CD4-positive, CD25-positive, alpha-beta regulatory T cell (primary cell): ENCODE measurements at regions not wholly inside any gene's neighbourhood (a gene's known extent, or its start where the extent isn't known, plus 50 kb on each side); places are given as distances from the start of the nearest gene placed in this dataset.

Experiments used
- ATAC-seq, 2 donors: fragments of 150-1000 bp; cut with Tn5 transposase; one replicate each; pipeline ENCODE4 v1.10.0; 2021; ENCODE audit warnings: low read depth in 2 of 2, moderate number of reproducible peaks in 2 of 2, moderate library complexity in 1 of 2
- DNase-seq, 3 donors: peaks; one replicate each; pipeline versions ENCODE4 v3.0.0 to v3.0.0-alpha.2; 2012 to 2022; ENCODE audit warnings: mixed read lengths in 1 of 3
- H3K27ac ChIP-seq: one replicate; pipeline ENCODE4 v1.7.0; 2013; ENCODE audit warnings: mild to moderate bottlenecking, low read length; ENCODE audit not compliant: insufficient read depth, poor library complexity, severe bottlenecking
- H3K27me3 ChIP-seq: one replicate; pipeline ENCODE4 v1.7.0; 2013; ENCODE audit warnings: low read length; ENCODE audit not compliant: control insufficient read depth, insufficient read depth
- H3K36me3 ChIP-seq: one replicate; pipeline ENCODE4 v1.7.0; 2013; ENCODE audit warnings: mild to moderate bottlenecking, low read length, moderate library complexity; ENCODE audit not compliant: control insufficient read depth, insufficient read depth
- H3K4me1 ChIP-seq: 2 replicates; pipeline ENCODE4 v1.7.0; 2013; ENCODE audit warnings: mild to moderate bottlenecking, low read length; ENCODE audit not compliant: insufficient read depth, control insufficient read depth, poor library complexity, severe bottlenecking
- H3K4me3 ChIP-seq: one replicate; pipeline ENCODE4 v1.7.0; 2013; ENCODE audit warnings: low read depth, mild to moderate bottlenecking, low read length, moderate library complexity
- H3K9me3 ChIP-seq, 2 experiments: 1 replicate in 1 of 2; 2 replicates in 1 of 2; pipeline ENCODE4 v1.7.0; 2013; ENCODE audit warnings: low read length in 2 of 2, mild to moderate bottlenecking in 1 of 2, moderate library complexity in 1 of 2; ENCODE audit not compliant: control insufficient read depth in 2 of 2
- H3K27ac Mint-ChIP-seq, 3 donors: one replicate each; pipeline ENCODE4 v1.8.0; 2020 to 2022; ENCODE audit warnings: mild to moderate bottlenecking in 3 of 3, mixed read lengths in 3 of 3, moderate library complexity in 2 of 3
- H3K27me3 Mint-ChIP-seq: one replicate; pipeline ENCODE4 v1.8.0; 2022; ENCODE audit warnings: mild to moderate bottlenecking, mixed read lengths
- H3K36me3 Mint-ChIP-seq: one replicate; pipeline ENCODE4 v1.8.0; 2020; ENCODE audit warnings: mixed read lengths
- H3K4me1 Mint-ChIP-seq, 4 donors: one replicate each; pipeline ENCODE4 v1.8.0; 2020 to 2022; ENCODE audit warnings: mixed read lengths in 4 of 4, mild to moderate bottlenecking in 1 of 4
- H3K4me3 Mint-ChIP-seq, 4 donors: one replicate each; pipeline ENCODE4 v1.8.0; 2020 to 2022; ENCODE audit warnings: mild to moderate bottlenecking in 4 of 4, mixed read lengths in 4 of 4, moderate library complexity in 3 of 4
- H3K9me3 Mint-ChIP-seq, 7 donors: one replicate each; pipeline ENCODE4 v1.8.0; 2020 to 2022; ENCODE audit warnings: mixed read lengths in 7 of 7, mild to moderate bottlenecking in 3 of 7, moderate library complexity in 2 of 7

DNA sequence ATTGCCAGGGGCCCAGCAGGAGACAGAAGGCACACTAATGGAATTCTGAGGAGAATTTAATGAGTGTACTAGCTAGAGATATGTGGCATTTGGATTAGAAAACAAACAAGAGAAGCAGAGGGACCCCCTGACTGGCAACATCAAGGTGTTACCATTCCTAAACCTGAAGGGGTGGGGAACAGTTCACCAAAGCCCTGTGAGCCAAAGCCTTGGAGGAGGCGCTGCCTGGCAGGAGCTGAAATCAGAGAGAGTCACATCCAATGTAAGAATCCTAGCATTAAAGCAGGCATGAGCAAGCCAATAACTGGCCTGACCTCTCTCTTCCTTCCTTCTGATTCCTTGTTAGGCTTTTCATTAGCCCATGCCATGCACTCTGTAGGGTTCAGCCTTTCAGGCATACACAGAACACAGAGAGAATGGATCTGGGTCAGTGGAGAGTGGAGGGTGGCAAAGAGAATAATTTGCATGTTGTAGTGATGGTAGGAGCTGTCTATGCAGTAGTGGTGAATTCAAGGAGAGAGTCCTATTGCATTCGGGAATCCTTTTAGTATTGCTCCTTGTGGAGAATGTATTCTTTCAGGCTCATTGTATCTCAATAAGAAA is 367.2 kb upstream of the MAN1A1 start:
- H3K36me3 ChIP-seq, result no peaks in the 10 kb centered on the region
- H3K4me1 ChIP-seq, result no peaks in the 10 kb centered on the region
- DNase-seq (no peak), ATAC-seq (no peak)
- H3K27ac ChIP-seq, result no peak overlapping the region
- Mint-ChIP-seq H3K9me3 (peaks cover 0 to 2% (median 0%) of the 10 kb centered on the region in 7 donors), H3K4me1 (no peaks in the 10 kb centered on the region), H3K27ac (no peak overlapping the region), H3K4me3 (no peak overlapping the region), H3K27me3 (no peaks in the 10 kb centered on the region), H3K36me3 (no peaks in the 10 kb centered on the region)
- no peaks in the 10 kb centered on the region for H3K9me3 ChIP-seq
- H3K27me3 ChIP-seq, result peaks cover 2% of the 10 kb centered on the region
- no peak overlapping the region for H3K4me3 ChIP-seq

DNA sequence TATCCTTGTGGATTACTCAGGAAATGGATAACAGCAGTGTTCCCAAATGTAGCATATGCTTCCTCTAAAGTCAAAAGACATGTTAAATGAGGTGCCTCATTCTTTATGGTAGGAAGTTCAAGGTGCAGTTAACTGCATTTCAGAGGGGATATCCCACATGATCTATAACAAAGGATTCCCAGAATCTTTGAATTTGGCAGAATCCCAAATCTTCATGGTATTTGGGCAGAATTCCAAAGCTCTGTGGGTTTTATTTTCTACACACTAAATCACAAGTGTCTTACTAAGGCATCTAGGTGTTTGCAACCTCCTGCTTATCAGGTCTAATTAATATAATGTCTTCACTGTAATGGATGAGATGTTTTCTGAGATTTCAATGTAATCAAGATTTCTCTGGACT is 364.3 kb upstream of the MAN1A1 start:
- Mint-ChIP-seq H3K4me1 (no peaks in the 10 kb centered on the region), H3K4me3 (no peak overlapping the region), H3K36me3 (no peaks in the 10 kb centered on the region), H3K9me3 (peaks cover 0 to 2% (median 0%) of the 10 kb centered on the region in 7 donors), H3K27ac (no peak overlapping the region), H3K27me3 (no peaks in the 10 kb centered on the region)
- Histone ChIP-seq H3K36me3 (no peaks in the 10 kb centered on the region), H3K4me3 (no peak overlapping the region), H3K27me3 (no peaks in the 10 kb centered on the region), H3K27ac (no peak overlapping the region), H3K4me1 (no peaks in the 10 kb centered on the region), H3K9me3 (no peaks in the 10 kb centered on the region)
- ATAC-seq (no peak), DNase-seq (no peak)

DNA sequence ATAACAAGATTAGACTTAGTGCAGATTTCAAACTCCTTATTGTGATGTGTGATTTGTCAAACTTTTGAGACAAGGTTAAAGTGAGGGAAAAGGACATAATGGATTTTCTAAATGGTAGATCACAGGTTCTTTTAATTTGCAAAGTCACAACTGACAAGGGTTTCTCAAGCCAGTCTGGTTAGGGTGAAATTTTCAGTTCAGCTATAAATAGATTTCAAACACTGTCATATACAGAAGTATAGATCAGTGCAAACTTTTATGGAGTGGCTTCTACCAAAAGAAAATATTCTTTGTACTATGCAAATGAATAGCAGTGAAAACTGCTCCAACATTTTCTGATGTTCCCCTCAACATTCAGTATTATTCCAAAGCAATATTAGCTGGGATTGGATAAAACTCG is 337.1 kb upstream of the MAN1A1 start:
- no peak for ATAC-seq
- Mint-ChIP-seq H3K27ac (no peak overlapping the region), H3K36me3 (no peaks in the 10 kb centered on the region), H3K27me3 (no peaks in the 10 kb centered on the region), H3K4me1 (no peaks in the 10 kb centered on the region), H3K9me3 (peaks cover 0 to 2% (median 0%) of the 10 kb centered on the region in 7 donors), H3K4me3 (no peak overlapping the region)
- Histone ChIP-seq H3K27me3 (no peaks in the 10 kb centered on the region), H3K9me3 (no peaks in the 10 kb centered on the region), H3K27ac (no peak overlapping the region), H3K4me3 (no peak overlapping the region), H3K4me1 (no peaks in the 10 kb centered on the region), H3K36me3 (no peaks in the 10 kb centered on the region)
- no peak for DNase-seq

DNA sequence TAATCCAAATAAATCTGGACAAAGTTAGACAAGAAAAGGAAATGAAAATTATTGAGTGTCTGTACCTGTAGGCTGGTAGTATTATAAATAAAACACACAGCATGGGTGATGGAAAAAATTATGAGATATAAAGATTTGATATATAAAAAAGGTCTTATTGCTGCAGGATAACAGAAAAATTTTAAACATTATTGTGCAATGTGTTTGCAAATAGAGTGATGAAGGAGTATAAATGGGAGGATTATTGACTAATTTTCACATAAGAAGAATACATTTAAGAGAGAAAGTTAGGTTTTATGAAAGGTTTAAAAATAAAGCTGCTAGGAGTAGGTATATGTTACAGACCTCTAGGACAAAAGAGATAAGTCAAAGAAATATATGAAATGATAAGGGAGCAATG is 336.7 kb upstream of the MAN1A1 start:
- H3K9me3 ChIP-seq, result no peaks in the 10 kb centered on the region
- no peaks in the 10 kb centered on the region for H3K27me3 ChIP-seq
- Mint-ChIP-seq H3K27ac (no peak overlapping the region), H3K4me1 (no peaks in the 10 kb centered on the region), H3K9me3 (peaks cover 0 to 4% (median 0%) of the 10 kb centered on the region in 7 donors), H3K4me3 (no peak overlapping the region), H3K27me3 (no peaks in the 10 kb centered on the region), H3K36me3 (no peaks in the 10 kb centered on the region)
- no peak for DNase-seq
- no peak overlapping the region for H3K27ac ChIP-seq
- H3K4me3 ChIP-seq, result no peak overlapping the region
- no peaks in the 10 kb centered on the region for H3K36me3 ChIP-seq
- no peaks in the 10 kb centered on the region for H3K4me1 ChIP-seq
- no peak for ATAC-seq

DNA sequence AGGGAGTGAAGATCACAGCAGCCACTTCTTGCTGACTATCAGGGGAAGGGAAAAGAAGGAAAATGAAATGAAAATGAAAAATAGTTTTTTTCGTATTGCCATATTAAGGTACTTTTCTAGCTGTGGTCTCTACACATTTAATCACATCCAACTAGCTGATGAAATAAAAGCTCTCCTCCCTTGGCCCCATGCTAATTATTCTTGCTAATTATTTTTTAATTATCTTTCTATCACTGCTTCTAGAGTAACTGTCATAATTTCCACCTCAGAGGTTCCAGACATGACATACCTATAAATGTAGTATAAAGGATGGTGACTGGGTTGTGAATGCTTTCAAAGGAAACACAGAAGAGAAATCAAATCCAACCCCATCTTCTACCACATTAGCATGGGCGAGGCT is 334.1 kb upstream of the MAN1A1 start:
- Mint-ChIP-seq H3K27me3 (no peaks in the 10 kb centered on the region), H3K27ac (no peak overlapping the region), H3K4me1 (no peaks in the 10 kb centered on the region), H3K4me3 (no peak overlapping the region), H3K9me3 (peaks cover 0 to 2% (median 0%) of the 10 kb centered on the region in 7 donors), H3K36me3 (no peaks in the 10 kb centered on the region)
- H3K27me3 ChIP-seq, result no peaks in the 10 kb centered on the region
- ATAC-seq (no peak), DNase-seq (no peak)
- no peak overlapping the region for H3K4me3 ChIP-seq
- no peaks in the 10 kb centered on the region for H3K4me1 ChIP-seq
- H3K9me3 ChIP-seq, result no peaks in the 10 kb centered on the region
- no peaks in the 10 kb centered on the region for H3K36me3 ChIP-seq
- H3K27ac ChIP-seq, result no peak overlapping the region

DNA sequence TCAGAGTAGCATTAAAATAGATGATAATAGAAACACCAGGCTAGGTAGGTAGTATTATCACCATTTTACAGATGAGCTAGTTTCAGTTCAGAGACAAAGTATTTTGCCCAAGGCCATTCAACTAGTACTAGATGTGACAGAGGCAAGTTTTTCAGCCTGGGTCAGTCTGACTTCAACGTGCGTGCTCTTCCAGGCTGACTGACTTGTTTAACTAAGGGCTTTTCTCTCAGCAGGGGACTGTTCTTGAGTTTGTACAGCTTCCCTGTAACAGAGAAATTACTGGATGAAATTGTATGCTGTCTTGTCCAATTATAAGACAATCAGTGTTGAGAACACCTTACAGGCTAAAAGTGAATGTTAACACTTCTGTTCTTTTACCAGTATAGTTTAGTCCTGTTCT is 333.5 kb upstream of the MAN1A1 start:
- no peaks in the 10 kb centered on the region for H3K27me3 ChIP-seq
- H3K4me3 ChIP-seq, result no peak overlapping the region
- H3K27me3 Mint-ChIP-seq, result no peaks in the 10 kb centered on the region
- H3K9me3 Mint-ChIP-seq, result peaks cover 0 to 2% (median 0%) of the 10 kb centered on the region in 7 donors
- no peaks in the 10 kb centered on the region for H3K36me3 ChIP-seq
- no peaks in the 10 kb centered on the region for H3K9me3 ChIP-seq
- no peak overlapping the region for H3K27ac Mint-ChIP-seq
- H3K4me1 ChIP-seq, result no peaks in the 10 kb centered on the region
- H3K4me1 Mint-ChIP-seq, result no peaks in the 10 kb centered on the region
- no peak overlapping the region for H3K4me3 Mint-ChIP-seq
- no peak for DNase-seq
- H3K27ac ChIP-seq, result no peak overlapping the region
- no peaks in the 10 kb centered on the region for H3K36me3 Mint-ChIP-seq
- no peak for ATAC-seq

DNA sequence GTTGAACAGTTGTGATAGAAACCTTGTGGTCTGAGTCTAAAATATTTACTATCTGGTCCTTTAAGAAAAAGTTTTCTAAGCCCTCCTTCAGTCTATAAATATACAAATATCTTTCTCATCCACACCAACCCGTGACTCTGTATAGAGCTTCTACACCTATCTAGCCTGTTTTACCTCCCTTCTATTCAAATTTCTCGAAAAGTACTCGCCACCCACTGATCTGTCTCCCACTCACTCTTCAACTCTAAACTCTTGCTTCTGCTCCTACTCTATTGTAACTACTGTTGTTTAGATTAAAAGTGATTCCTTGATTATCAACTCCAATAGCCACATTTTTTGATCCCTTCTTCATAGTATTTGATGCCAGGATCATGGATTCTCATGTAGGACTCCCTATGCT is 329.4 kb upstream of the MAN1A1 start:
- ATAC-seq, result no peak

DNA sequence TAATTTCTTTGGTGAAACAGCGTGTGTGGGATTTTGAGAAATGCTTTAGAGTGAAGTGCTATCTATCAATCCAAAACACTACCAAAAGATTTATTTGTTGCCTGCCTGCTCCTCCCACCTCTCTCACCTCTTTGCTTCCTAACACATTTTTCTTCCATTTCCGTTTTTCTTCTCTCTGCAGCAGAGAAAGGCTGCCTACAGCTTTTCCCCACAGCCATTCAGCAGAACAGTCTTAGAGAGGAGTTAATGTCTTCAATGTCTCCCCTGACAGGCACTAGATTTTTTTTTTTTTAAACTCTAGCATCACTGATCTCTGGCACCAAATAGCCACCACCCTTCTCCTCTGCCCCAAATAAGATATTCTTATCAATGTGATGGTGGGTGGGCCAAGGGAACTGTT is 327.8 kb upstream of the MAN1A1 start:
- no peaks in the 10 kb centered on the region for H3K36me3 Mint-ChIP-seq
- H3K9me3 ChIP-seq, result no peaks in the 10 kb centered on the region

More for the DNA sequence above, 329.4 kb upstream of the MAN1A1 start:
- H3K9me3 ChIP-seq, result no peaks in the 10 kb centered on the region
- Mint-ChIP-seq H3K27ac (no peak overlapping the region), H3K4me1 (no peaks in the 10 kb centered on the region), H3K27me3 (no peaks in the 10 kb centered on the region), H3K4me3 (no peak overlapping the region), H3K9me3 (peaks cover 0 to 4% (median 0%) of the 10 kb centered on the region in 7 donors), H3K36me3 (no peaks in the 10 kb centered on the region)
- no peak overlapping the region for H3K27ac ChIP-seq
- H3K4me3 ChIP-seq, result no peak overlapping the region
- H3K36me3 ChIP-seq, result no peaks in the 10 kb centered on the region
- no peak for DNase-seq
- H3K27me3 ChIP-seq, result no peaks in the 10 kb centered on the region
- no peaks in the 10 kb centered on the region for H3K4me1 ChIP-seq

More for the DNA sequence above, 327.8 kb upstream of the MAN1A1 start:
- Mint-ChIP-seq H3K9me3 (peaks cover 0 to 4% (median 0%) of the 10 kb centered on the region in 7 donors), H3K4me1 (no peaks in the 10 kb centered on the region), H3K4me3 (no peak overlapping the region), H3K27ac (no peak overlapping the region), H3K27me3 (peaks cover 3% of the 10 kb centered on the region)
- H3K4me3 ChIP-seq, result no peak overlapping the region
- H3K27me3 ChIP-seq, result peaks cover 2% of the 10 kb centered on the region
- ATAC-seq (no peak), DNase-seq (no peak)
- H3K4me1 ChIP-seq, result no peaks in the 10 kb centered on the region
- no peaks in the 10 kb centered on the region for H3K36me3 ChIP-seq
- H3K27ac ChIP-seq, result no peak overlapping the region
